Muscle of back (tissue), 3 donors: ENCODE measurements at regions not wholly inside any gene's neighbourhood (a gene's known extent, or its start where the extent isn't known, plus 50 kb on each side); places are given as distances from the start of the nearest gene placed in this dataset.

Source experiments
- DNase-seq, 3 donors: peaks; one replicate each; pipeline versions ENCODE4 v3.0.0 to v3.0.0-alpha.2; 2013

GRCh38 chr9:19510907-19511306 lies 102.1 kb downstream of the ACER2 start:
- DNase-seq = no peak
